GM12878 (cell line): ENCODE measurements at regions not wholly inside any gene's neighbourhood (a gene's known extent, or its start where the extent isn't known, plus 50 kb on each side); places are given as distances from the start of the nearest gene placed in this dataset.

ENCODE experiments used
- ATAC-seq: fragments of 200-7000 bp; cut with Tn5 transposase; 3 replicates; pipeline ENCODE4 v1.9.1; 2020; ENCODE audit warnings: mild to moderate bottlenecking, moderate library complexity
- BruUV-seq: library from RNA; stranded (reverse); fragments of 400-500 nt; replicated peaks from 2 replicates; lab custom pipeline; 2021; lab: Mats Ljungman, UMichigan
- CTCF ChIA-PET: fragments of 300-600 bp; sonication (Branson Sonifier 250); formaldehyde crosslinking; extraction: SDS; loops from one replicate; lab custom pipeline; 2021; ENCODE audit warnings: inconsistent platforms; lab: Yijun Ruan, JAX
- POLR2A ChIA-PET: fragments of 350-600 bp; formaldehyde crosslinking; extraction: SDS; loops from one replicate; lab custom pipeline; 2021; ENCODE audit warnings: inconsistent platforms; lab: Charles Lee
- RAD21 ChIA-PET: fragments of 300-600 bp; sonication (Branson Sonifier 250); formaldehyde crosslinking; loops from one replicate; lab custom pipeline; 2023; ENCODE audit warnings: antibody characterized with exemption; ENCODE audit not compliant: unreplicated experiment; lab: Charles Lee
- SMC1A ChIA-PET: fragments of 300-600 bp; sonication (Branson Sonifier 250); formaldehyde crosslinking; loops from one replicate; lab custom pipeline; 2023; ENCODE audit not compliant: unreplicated experiment, uncharacterized antibody; lab: Charles Lee
- DNase-seq: peaks from one replicate; pipeline ENCODE4 v3.0.0-alpha.2; 2011; ENCODE audit warnings: low read depth, low spot score
- FAIRE-seq: peaks from 3 replicates; lab custom pipeline; 2011; peaks lifted over from hg19 to GRCh38; lab: Jason Lieb, UNC
- H2AFZ ChIP-seq: 2 replicates; pipeline ENCODE4 v1.6.0; 2011; ENCODE audit warnings: low read depth, low read length, control low read depth; ENCODE audit not compliant: control insufficient read depth
- H3K27ac ChIP-seq: 2 replicates; pipeline ENCODE4 v1.5.1; 2011; ENCODE audit warnings: control low read depth; ENCODE audit not compliant: control insufficient read depth, insufficient read depth
- H3K27me3 ChIP-seq, 2 experiments: replicated peaks in 1 of 2; 2 replicates each; pipeline versions ENCODE4 v1.6.0 to v1.6.1; 2011; ENCODE audit warnings: low read length in 1 of 2; ENCODE audit not compliant: control insufficient read depth in 2 of 2, insufficient read depth in 2 of 2
- H3K36me3 ChIP-seq, 2 experiments: 2 replicates each; pipeline ENCODE4 v1.5.1; 2011; ENCODE audit warnings: low read length in 1 of 2; ENCODE audit not compliant: control insufficient read depth in 2 of 2, insufficient read depth in 2 of 2
- H3K4me1 ChIP-seq: 2 replicates; pipeline ENCODE4 v1.6.1; 2011; ENCODE audit warnings: mild to moderate bottlenecking, low read length, moderate library complexity, mixed read lengths; ENCODE audit not compliant: control insufficient read depth, insufficient read depth
- H3K4me2 ChIP-seq: 2 replicates; pipeline ENCODE4 v1.6.0; 2011; ENCODE audit warnings: control low read depth; ENCODE audit not compliant: control insufficient read depth, insufficient read depth
- H3K4me3 ChIP-seq: fragments of 200-600 bp; sonication (generic); 2 replicates; pipeline ENCODE4 v1.5.1; 2016
- H3K79me2 ChIP-seq: 2 replicates; pipeline ENCODE4 v1.6.0; 2011; ENCODE audit warnings: low read length; ENCODE audit not compliant: control insufficient read depth, insufficient read depth
- H3K9ac ChIP-seq: 2 replicates; pipeline ENCODE4 v1.8.0; 2011; ENCODE audit warnings: low read length, control low read depth, mixed read lengths; ENCODE audit not compliant: control insufficient read depth, insufficient read depth
- H3K9me3 ChIP-seq: replicated peaks from 3 replicates; pipeline ENCODE4 v1.5.1; 2011; ENCODE audit warnings: mild to moderate bottlenecking, low read length; ENCODE audit not compliant: control insufficient read depth, insufficient read depth
- H4K20me1 ChIP-seq: 2 replicates; pipeline ENCODE4 v1.6.0; 2011; ENCODE audit not compliant: control insufficient read depth, insufficient read depth
- BHLHE40 ChIP-seq, 2 experiments: fragments of 450-650 bp in 1 of 2; IDR thresholded peaks; 2 replicates each; pipeline ENCODE4 v1.6.1; 2011 to 2017; ENCODE audit warnings: low read depth in 2 of 2, borderline replicate concordance in 1 of 2, improper control_type of control experiment in 1 of 2, low read length in 1 of 2, mild to moderate bottlenecking in 1 of 2
- EP300 ChIP-seq, 2 experiments: fragments of 150-350 bp in 1 of 2; IDR thresholded peaks; 2 replicates each; pipeline ENCODE4 v1.6.1; 2011 to 2012; ENCODE audit warnings: low read depth in 2 of 2, low read length in 2 of 2, borderline replicate concordance in 1 of 2, improper control_type of control experiment in 1 of 2, inconsistent platforms in 1 of 2; ENCODE audit not compliant: control insufficient read depth in 1 of 2
- IRF3 ChIP-seq: fragments of 450-650 bp; IDR thresholded peaks from 2 replicates; pipeline ENCODE4 v1.6.1; 2014; ENCODE audit warnings: mild to moderate bottlenecking
- MYB ChIP-seq: fragments of 150-350 bp; IDR thresholded peaks from 2 replicates; pipeline ENCODE4 v1.6.1; 2014; ENCODE audit warnings: mild to moderate bottlenecking, low read depth, low read length, borderline replicate concordance
- NBN ChIP-seq: fragments of 450-650 bp; IDR thresholded peaks from 2 replicates; pipeline ENCODE4 v1.6.1; 2016
- NR2C1 ChIP-seq: fragments of 450-650 bp; IDR thresholded peaks from 2 replicates; pipeline ENCODE4 v1.6.1; 2017; ENCODE audit warnings: antibody characterized with exemption, mild to moderate bottlenecking, moderate library complexity
- PKNOX1 ChIP-seq: fragments of 450-650 bp; IDR thresholded peaks from 2 replicates; pipeline ENCODE4 v1.6.1; 2016; ENCODE audit warnings: mild to moderate bottlenecking
- REST ChIP-seq: IDR thresholded peaks from 2 replicates; pipeline ENCODE4 v1.6.1; 2012; ENCODE audit warnings: mild to moderate bottlenecking, low read depth, low read length
- RFX5 ChIP-seq: IDR thresholded peaks from 2 replicates; pipeline ENCODE4 v1.6.1; 2011; ENCODE audit warnings: low read depth, low read length, improper control_type of control experiment
- SUPT20H ChIP-seq: IDR thresholded peaks from 2 replicates; pipeline ENCODE4 v1.6.1; 2011; ENCODE audit warnings: low read depth, mild to moderate bottlenecking, low read length, moderate library complexity, borderline replicate concordance; ENCODE audit not compliant: control insufficient read depth
- SUZ12 ChIP-seq: fragments of 200-600 bp; sonication (generic); IDR thresholded peaks from one replicate; pipeline ENCODE4 v1.6.1; 2018; ENCODE audit warnings: antibody characterized with exemption, mild to moderate bottlenecking; ENCODE audit not compliant: unreplicated experiment
- TAF1 ChIP-seq: IDR thresholded peaks from 2 replicates; pipeline ENCODE4 v1.6.1; 2011; ENCODE audit warnings: mild to moderate bottlenecking, low read depth, low read length, borderline replicate concordance
- USF2 ChIP-seq: IDR thresholded peaks from 2 replicates; pipeline ENCODE4 v1.6.1; 2011; ENCODE audit warnings: low read depth, low read length, improper control_type of control experiment, borderline replicate concordance
- WRNIP1 ChIP-seq: IDR thresholded peaks from 2 replicates; pipeline ENCODE4 v1.6.1; 2011; ENCODE audit warnings: low read depth, low read length, improper control_type of control experiment, borderline replicate concordance
- YBX1 ChIP-seq: fragments of 450-650 bp; IDR thresholded peaks from 2 replicates; pipeline ENCODE4 v1.6.1; 2016; ENCODE audit warnings: antibody characterized with exemption
- WGBS: methylation state at CpG from one replicate; pipeline ENCODE4 v1.1.6; 2016; ENCODE audit warnings: low lambda C conversion rate; ENCODE audit not compliant: insufficient replicate concordance, insufficient coverage; ENCODE audit errors: missing lambda C conversion rate; 5-methylcytosine and 5-hydroxymethylcytosine counted together
- in situ Hi-C: fragments of 300-500 bp; cut with MboI; formaldehyde crosslinking; loops from 9 replicates; pipeline ENCODE4 v1.14.3; 2018; ENCODE audit warnings: mixed read lengths
- intact Hi-C: fragments of 100-400 bp; cut with micrococcal nuclease; formaldehyde crosslinking; loops from one replicate; pipeline ENCODE4 v1.14.2; 2022; ENCODE audit not compliant: unreplicated experiment

- Histone ChIP-seq H3K9ac (no peak overlapping the region), H3K79me2 (no peaks in the 10 kb centered on the region), H3K9me3 (no peaks in the 10 kb centered on the region), H4K20me1 (no peaks in the 10 kb centered on the region), H3K4me3 (no peak overlapping the region), H2AFZ (no peak overlapping the region), H3K4me1 (no peaks in the 10 kb centered on the region), H3K36me3 (no peaks in the 10 kb centered on the region), H3K27ac (no peak overlapping the region), H3K27me3 (no peaks in the 10 kb centered on the region), H3K4me2 (no peak overlapping the region)
- RAD21 ChIA-PET = no interaction called here
- CTCF ChIA-PET = interaction anchor here (1.0 kb wide), 1 partner anchor 21 kb away, joined by 4 read pairs; no protein-coding TSS in a partner anchor
- intact Hi-C loops (no loop called here), in situ Hi-C loops (no loop called here)
- BruUV-seq = no TSS peak
- FAIRE-seq = no peak
- WGBS = 39% methylated on average over 9 of the region's 9 CpGs
- POLR2A ChIA-PET = no interaction called here
- no peak for ATAC-seq
- SMC1A ChIA-PET = no interaction called here
- DNase-seq = no peak
- TF ChIP-seq TAF1 (no peak), PKNOX1 (no peak), RFX5 (no peak), NR2C1 (no peak), YBX1 (no peak), EP300 (IDR thresholded peaks at IDR 0.05; ENCODE audit: borderline replicate concordance in 1 of 2, control insufficient read depth in 1 of 2, low read depth in 2 of 2, low read length in 2 of 2) (no peak), SUZ12 (no peak), SUPT20H (no peak), REST (no peak), IRF3 (no peak), MYB (no peak), WRNIP1 (no peak), USF2 (no peak), BHLHE40 (IDR thresholded peaks at IDR 0.05; ENCODE audit: borderline replicate concordance in 1 of 2, low read depth in 2 of 2, low read length in 1 of 2) (no peak), NBN (no peak)
Measured at GRCh38 chr6:17214106-17214505, 67.1 kb upstream of the RBM24 start.
